ENCODE measurements at regions not wholly inside any gene's neighbourhood (a gene's known extent, or its start where the extent isn't known, plus 50 kb on each side); places are given as distances from the start of the nearest gene placed in this dataset.

DNA sequence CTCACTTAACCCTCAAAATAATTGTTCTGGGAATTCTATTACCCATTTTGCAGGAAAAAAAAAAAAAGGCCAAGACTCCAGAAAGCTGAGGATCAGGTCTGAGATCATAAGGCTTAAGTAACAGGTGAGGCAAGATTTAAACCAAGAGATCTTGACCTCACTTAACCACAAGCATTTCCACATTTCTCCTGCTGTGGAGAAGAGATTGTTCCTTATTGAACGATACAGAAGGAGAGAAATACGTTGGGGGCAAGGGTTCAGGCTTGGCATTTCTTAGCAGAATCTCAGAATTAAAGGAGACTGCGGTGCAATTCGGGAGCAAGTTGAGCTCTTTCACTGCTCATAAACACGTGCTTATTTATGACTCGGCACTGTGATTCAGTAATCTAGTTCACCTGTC is 885.3 kb upstream of the TMEM132C start:
- Histone ChIP-seq H2AFZ (ENCODE audit: insufficient read depth, low read depth, low read length, poor library complexity, severe bottlenecking) (no peak overlapping the region), H3K9ac (ENCODE audit: low read length) (no peak overlapping the region), H3K27me3 (replicated peaks in 1 of 4; ENCODE audit: control extremely low read depth in 1 of 4, control insufficient read depth in 3 of 4, insufficient read depth in 4 of 4, low read length in 3 of 4) (no peaks in the 10 kb centered on the region), H3K4me1 (ENCODE audit: control insufficient read depth in 2 of 2, insufficient read depth in 2 of 2, low read length in 2 of 2) (no peaks in the 10 kb centered on the region), H3K9me3 (ENCODE audit: control extremely low read depth in 1 of 3, control insufficient read depth in 2 of 3, insufficient read depth in 1 of 3, low read length in 2 of 3) (no peaks in the 10 kb centered on the region), H4K20me1 (ENCODE audit: control insufficient read depth, insufficient read depth, low read length, poor library complexity, severe bottlenecking) (no peaks in the 10 kb centered on the region), H3K79me2 (ENCODE audit: control insufficient read depth, insufficient read depth, low read length) (no peaks in the 10 kb centered on the region), H3K4me2 (replicated peaks; ENCODE audit: low read depth, low read length, poor library complexity, severe bottlenecking) (no peak overlapping the region), H3K36me3 (replicated peaks in 1 of 2; ENCODE audit: control extremely low read depth in 1 of 2, control insufficient read depth in 1 of 2, extremely low read depth in 1 of 2, insufficient read depth in 2 of 2, low read length in 1 of 2) (no peaks in the 10 kb centered on the region), H3K4me3 (ENCODE audit: control extremely low read depth in 1 of 5, extremely low read depth in 1 of 5, insufficient read depth in 1 of 5, low read depth in 2 of 5, low read length in 4 of 5) (no peak overlapping the region), H3K27ac (ENCODE audit: low read length in 2 of 2) (no peak overlapping the region)
- DNase-seq (no peak), ATAC-seq (ENCODE audit: low read depth) (no peak)
- H3K4me3 Mint-ChIP-seq = no peak overlapping the region
- 65% methylated on average over 5 of the region's 6 CpGs for WGBS (ENCODE audit: insufficient coverage)
- H3K27ac Mint-ChIP-seq = no peak overlapping the region
- no peaks in the 10 kb centered on the region for H3K9me3 Mint-ChIP-seq (ENCODE audit: insufficient read depth)
- H3K4me1 Mint-ChIP-seq = no peaks in the 10 kb centered on the region
- H3K27me3 Mint-ChIP-seq = no peaks in the 10 kb centered on the region
- ChIA-PET CTCF (no interaction called here), POLR2A (no interaction called here)
- intact Hi-C loops (cut with micrococcal nuclease) = no loop called here
- TF ChIP-seq, protein P1, sequence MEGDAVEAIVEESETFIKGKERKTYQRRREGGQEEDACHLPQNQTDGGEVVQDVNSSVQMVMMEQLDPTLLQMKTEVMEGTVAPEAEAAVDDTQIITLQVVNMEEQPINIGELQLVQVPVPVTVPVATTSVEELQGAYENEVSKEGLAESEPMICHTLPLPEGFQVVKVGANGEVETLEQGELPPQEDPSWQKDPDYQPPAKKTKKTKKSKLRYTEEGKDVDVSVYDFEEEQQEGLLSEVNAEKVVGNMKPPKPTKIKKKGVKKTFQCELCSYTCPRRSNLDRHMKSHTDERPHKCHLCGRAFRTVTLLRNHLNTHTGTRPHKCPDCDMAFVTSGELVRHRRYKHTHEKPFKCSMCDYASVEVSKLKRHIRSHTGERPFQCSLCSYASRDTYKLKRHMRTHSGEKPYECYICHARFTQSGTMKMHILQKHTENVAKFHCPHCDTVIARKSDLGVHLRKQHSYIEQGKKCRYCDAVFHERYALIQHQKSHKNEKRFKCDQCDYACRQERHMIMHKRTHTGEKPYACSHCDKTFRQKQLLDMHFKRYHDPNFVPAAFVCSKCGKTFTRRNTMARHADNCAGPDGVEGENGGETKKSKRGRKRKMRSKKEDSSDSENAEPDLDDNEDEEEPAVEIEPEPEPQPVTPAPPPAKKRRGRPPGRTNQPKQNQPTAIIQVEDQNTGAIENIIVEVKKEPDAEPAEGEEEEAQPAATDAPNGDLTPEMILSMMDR (IDR thresholded peaks at IDR 0.05) = no peak
- no peak for TF ChIP-seq EZH2 (IDR thresholded peaks at IDR 0.05; ENCODE audit: borderline replicate concordance, insufficient read depth, low read depth, low read length, poor library complexity, severe bottlenecking)

DNA sequence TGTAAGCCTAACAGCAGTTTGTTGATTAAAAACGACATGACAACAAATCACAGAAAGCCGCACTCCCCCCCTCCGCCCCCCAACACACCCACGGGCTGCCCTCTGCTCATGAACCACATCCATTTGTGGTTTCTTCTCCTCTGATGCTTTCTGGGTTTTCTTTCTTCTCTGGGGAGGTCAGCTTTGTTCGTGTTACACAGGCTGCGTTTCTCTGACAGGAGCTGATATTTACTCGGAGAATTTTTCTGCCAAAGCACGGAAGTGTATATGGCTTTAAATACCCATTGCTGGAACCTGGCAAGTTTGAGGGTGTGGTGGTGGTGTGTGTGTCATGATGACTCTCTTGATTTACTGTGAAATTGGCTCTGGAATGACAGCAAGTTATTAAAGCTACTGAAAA is 883.7 kb upstream of the TMEM132C start:
- Histone ChIP-seq H3K4me2 (replicated peaks; ENCODE audit: low read depth, low read length, poor library complexity, severe bottlenecking) (no peak overlapping the region), H3K36me3 (replicated peaks in 1 of 2; ENCODE audit: control extremely low read depth in 1 of 2, control insufficient read depth in 1 of 2, extremely low read depth in 1 of 2, insufficient read depth in 2 of 2, low read length in 1 of 2) (no peaks in the 10 kb centered on the region), H4K20me1 (ENCODE audit: control insufficient read depth, insufficient read depth, low read length, poor library complexity, severe bottlenecking) (no peaks in the 10 kb centered on the region), H3K9ac (ENCODE audit: low read length) (no peak overlapping the region), H3K27me3 (replicated peaks in 1 of 4; ENCODE audit: control extremely low read depth in 1 of 4, control insufficient read depth in 3 of 4, insufficient read depth in 4 of 4, low read length in 3 of 4) (no peaks in the 10 kb centered on the region), H3K9me3 (ENCODE audit: control extremely low read depth in 1 of 3, control insufficient read depth in 2 of 3, insufficient read depth in 1 of 3, low read length in 2 of 3) (no peaks in the 10 kb centered on the region), H3K4me3 (ENCODE audit: control extremely low read depth in 1 of 5, extremely low read depth in 1 of 5, insufficient read depth in 1 of 5, low read depth in 2 of 5, low read length in 4 of 5) (no peak overlapping the region), H2AFZ (ENCODE audit: insufficient read depth, low read depth, low read length, poor library complexity, severe bottlenecking) (no peak overlapping the region), H3K4me1 (ENCODE audit: control insufficient read depth in 2 of 2, insufficient read depth in 2 of 2, low read length in 2 of 2) (no peaks in the 10 kb centered on the region), H3K79me2 (ENCODE audit: control insufficient read depth, insufficient read depth, low read length) (no peaks in the 10 kb centered on the region), H3K27ac (ENCODE audit: low read length in 2 of 2) (no peak overlapping the region)
- TF ChIP-seq EZH2 (IDR thresholded peaks at IDR 0.05; ENCODE audit: borderline replicate concordance, insufficient read depth, low read depth, low read length, poor library complexity, severe bottlenecking) = no peak
- TF ChIP-seq, protein P1 (IDR thresholded peaks at IDR 0.05) = no peak
- no peaks in the 10 kb centered on the region for H3K9me3 Mint-ChIP-seq (ENCODE audit: insufficient read depth)
- H3K27ac Mint-ChIP-seq = no peak overlapping the region
- POLR2A ChIA-PET = no interaction called here
- no peaks in the 10 kb centered on the region for H3K27me3 Mint-ChIP-seq
- H3K4me3 Mint-ChIP-seq = no peak overlapping the region
- WGBS (ENCODE audit: insufficient coverage) = 85% methylated on average over 3 of the region's 8 CpGs
- no peak for ATAC-seq (ENCODE audit: low read depth)
- intact Hi-C loops (cut with micrococcal nuclease) = no loop called here
- CTCF ChIA-PET = no interaction called here
- H3K4me1 Mint-ChIP-seq = no peaks in the 10 kb centered on the region
- no peak for DNase-seq

Measured in B cell (primary cell).